B cell (primary cell): ENCODE measurements at regions not wholly inside any gene's neighbourhood (a gene's known extent, or its start where the extent isn't known, plus 50 kb on each side); places are given as distances from the start of the nearest gene placed in this dataset.

Experiments
- ATAC-seq: fragments of 200-7000 bp; cut with Tn5 transposase; one replicate; pipeline ENCODE4 v1.10.0; 2021; ENCODE audit warnings: low read depth, mild to moderate bottlenecking, moderate number of reproducible peaks, moderate library complexity
- CTCF ChIA-PET: fragments of 350-600 bp; sonication (Branson Sonifier 250); formaldehyde crosslinking; loops from one replicate; lab custom pipeline; 2021; ENCODE audit warnings: antibody characterized with exemption, inconsistent platforms; lab: Charles Lee
- POLR2A ChIA-PET: fragments of 350-600 bp; sonication (Branson Sonifier 250); formaldehyde crosslinking; loops from one replicate; lab custom pipeline; 2021; ENCODE audit warnings: antibody characterized with exemption; lab: Charles Lee
- DNase-seq: peaks from one replicate; pipeline ENCODE4 v3.0.0; 2013
- H2AFZ ChIP-seq: 2 replicates; pipeline ENCODE4 v1.6.1; 2012; ENCODE audit warnings: mild to moderate bottlenecking, low read depth, low read length; ENCODE audit not compliant: insufficient read depth, poor library complexity, severe bottlenecking
- H3K27ac ChIP-seq, 2 donors: 1 replicate in 1 of 2; 2 replicates in 1 of 2; pipeline ENCODE4 v1.5.1; 2012 to 2013; ENCODE audit warnings: low read length in 2 of 2, mild to moderate bottlenecking in 2 of 2, moderate library complexity in 1 of 2
- H3K27me3 ChIP-seq, 4 experiments: fragments of 200-600 bp in 1 of 4; sonication (generic) in 1 of 4; replicated peaks in 1 of 4; 1 replicate in 2 of 4; 2 replicates in 2 of 4; pipeline versions ENCODE4 v1.6.1 to v1.7.0; 2013 to 2016; ENCODE audit warnings: low read length in 3 of 4, mild to moderate bottlenecking in 2 of 4, mixed read lengths in 1 of 4, moderate library complexity in 1 of 4; ENCODE audit not compliant: insufficient read depth in 4 of 4, control insufficient read depth in 3 of 4; ENCODE audit errors: control extremely low read depth in 1 of 4
- H3K36me3 ChIP-seq, 2 experiments: replicated peaks in 1 of 2; 1 replicate in 1 of 2; 2 replicates in 1 of 2; pipeline versions ENCODE4 v1.6.1 to v1.7.1; 2013; ENCODE audit warnings: low read length in 1 of 2; ENCODE audit not compliant: insufficient read depth in 2 of 2, control insufficient read depth in 1 of 2; ENCODE audit errors: control extremely low read depth in 1 of 2, extremely low read depth in 1 of 2
- H3K4me1 ChIP-seq, 2 donors: fragments of 200-600 bp in 1 of 2; sonication (generic) in 1 of 2; 1 replicate in 1 of 2; 2 replicates in 1 of 2; pipeline versions ENCODE4 v1.5.1 to v1.6.1; 2013 to 2017; ENCODE audit warnings: low read length in 2 of 2; ENCODE audit not compliant: control insufficient read depth in 2 of 2, insufficient read depth in 2 of 2
- H3K4me2 ChIP-seq: replicated peaks from 2 replicates; pipeline ENCODE3; 2012; ENCODE audit warnings: mild to moderate bottlenecking, low read depth, low read length; ENCODE audit not compliant: poor library complexity, severe bottlenecking
- H3K4me3 ChIP-seq, 5 experiments: fragments of 200-600 bp in 1 of 5; sonication (generic) in 1 of 5; 1 replicate in 3 of 5; 2 replicates in 2 of 5; pipeline versions ENCODE4 v1.5.1 to v1.7.0; 2011 to 2016; ENCODE audit warnings: low read length in 4 of 5, mild to moderate bottlenecking in 4 of 5, low read depth in 2 of 5, control low read depth in 1 of 5, moderate library complexity in 1 of 5; ENCODE audit not compliant: insufficient read depth in 1 of 5; ENCODE audit errors: control extremely low read depth in 1 of 5, extremely low read depth in 1 of 5
- H3K79me2 ChIP-seq: fragments of 200-600 bp; sonication (generic); one replicate; pipeline ENCODE4 v1.6.0; 2016; ENCODE audit warnings: low read length; ENCODE audit not compliant: control insufficient read depth, insufficient read depth
- H3K9ac ChIP-seq: fragments of 200-600 bp; sonication (generic); 2 replicates; pipeline ENCODE4 v1.6.1; 2017; ENCODE audit warnings: mild to moderate bottlenecking, low read length, moderate library complexity
- H3K9me3 ChIP-seq, 3 donors: one replicate each; pipeline versions ENCODE4 v1.6.1 to v1.7.1; 2013; ENCODE audit warnings: low read length in 2 of 3; ENCODE audit not compliant: control insufficient read depth in 2 of 3, insufficient read depth in 1 of 3; ENCODE audit errors: control extremely low read depth in 1 of 3
- H4K20me1 ChIP-seq: 2 replicates; pipeline ENCODE4 v1.6.0; 2012; ENCODE audit warnings: mild to moderate bottlenecking, low read length; ENCODE audit not compliant: insufficient read depth, control insufficient read depth, poor library complexity, severe bottlenecking
- H3K27ac Mint-ChIP-seq: one replicate; pipeline ENCODE4 v1.8.0; 2021; ENCODE audit warnings: mixed read lengths
- H3K27me3 Mint-ChIP-seq: one replicate; pipeline ENCODE4 v1.8.0; 2021; ENCODE audit warnings: mixed read lengths
- H3K4me1 Mint-ChIP-seq: one replicate; pipeline ENCODE4 v1.8.0; 2021; ENCODE audit warnings: mixed read lengths
- H3K4me3 Mint-ChIP-seq: one replicate; pipeline ENCODE4 v1.8.0; 2021; ENCODE audit warnings: mixed read lengths
- H3K9me3 Mint-ChIP-seq: one replicate; pipeline ENCODE4 v1.8.0; 2022; ENCODE audit warnings: mixed read lengths; ENCODE audit not compliant: insufficient read depth
- CTCF ChIP-seq: fragments of 200-600 bp; IDR thresholded peaks from one replicate; pipeline ENCODE4 v1.8.0; 2022; ENCODE audit warnings: antibody characterized with exemption, mild to moderate bottlenecking
- EZH2 ChIP-seq: IDR thresholded peaks from 2 replicates; pipeline ENCODE4 v1.6.1; 2012; ENCODE audit warnings: borderline replicate concordance, low read depth, mild to moderate bottlenecking, moderate library complexity, low read length; ENCODE audit not compliant: insufficient read depth, poor library complexity, severe bottlenecking
- WGBS: methylation state at CpG from one replicate; pipeline ENCODE4 v1.1.5; 2013; ENCODE audit warnings: missing lambda C conversion rate; ENCODE audit not compliant: insufficient coverage; 5-methylcytosine and 5-hydroxymethylcytosine counted together
- intact Hi-C: fragments of 100-400 bp; cut with micrococcal nuclease; formaldehyde crosslinking; loops from one replicate; pipeline ENCODE4 v1.10.0; 2022

GRCh38 chr5:96250782-96251181 lies 182.3 kb downstream of the PCSK1 start:
- no peak for DNase-seq
- Histone ChIP-seq H3K4me1 (no peaks in the 10 kb centered on the region), H3K4me2 (no peak overlapping the region), H3K36me3 (no peaks in the 10 kb centered on the region), H3K4me3 (no peak overlapping the region), H3K79me2 (no peaks in the 10 kb centered on the region), H3K27ac (no peak overlapping the region), H3K9me3 (no peaks in the 10 kb centered on the region), H3K27me3 (no peaks in the 10 kb centered on the region), H4K20me1 (no peaks in the 10 kb centered on the region), H2AFZ (no peak overlapping the region), H3K9ac (no peak overlapping the region)
- Mint-ChIP-seq H3K27ac (no peak overlapping the region), H3K4me3 (no peak overlapping the region), H3K4me1 (no peaks in the 10 kb centered on the region), H3K27me3 (peaks cover 6% of the 10 kb centered on the region), H3K9me3 (no peaks in the 10 kb centered on the region)
- TF ChIP-seq EZH2: no peak
- TF ChIP-seq CTCF: no peak
- ATAC-seq: no peak
- intact Hi-C loops: no loop called here
- POLR2A ChIA-PET: no interaction called here
- CTCF ChIA-PET: no interaction called here
- 86% methylated on average over 1 of the region's 2 CpGs for WGBS

DNA sequence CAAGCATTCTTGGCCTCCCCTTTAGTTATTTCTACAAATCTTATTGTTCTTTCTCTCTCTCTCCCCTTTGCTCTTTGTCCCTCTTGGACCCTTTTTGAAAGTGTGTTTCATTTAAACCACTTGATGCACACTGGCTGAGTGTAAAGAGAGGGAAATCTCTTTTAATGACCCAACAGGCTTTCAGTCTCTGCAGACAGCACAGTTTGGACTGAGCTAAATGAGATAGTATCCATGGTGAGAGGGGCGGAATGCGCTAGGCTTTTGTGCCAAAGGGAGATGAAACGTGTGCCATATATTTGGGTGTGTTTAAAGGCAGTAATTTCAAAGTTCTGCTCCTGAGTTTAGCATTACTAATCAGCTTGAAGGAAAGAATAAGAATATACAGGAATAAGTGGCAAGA lies 184.9 kb downstream of the PCSK1 start:
- TF ChIP-seq EZH2 (no peak), CTCF (no peak)
- intact Hi-C loops: no loop called here

More for the DNA sequence above, 184.9 kb downstream of the PCSK1 start:
- Histone ChIP-seq H3K4me3 (no peak overlapping the region), H3K9me3 (no peaks in the 10 kb centered on the region), H3K36me3 (no peaks in the 10 kb centered on the region), H3K27ac (no peak overlapping the region), H3K79me2 (no peaks in the 10 kb centered on the region), H3K4me1 (no peaks in the 10 kb centered on the region), H3K4me2 (no peak overlapping the region), H2AFZ (no peak overlapping the region), H3K27me3 (no peaks in the 10 kb centered on the region), H3K9ac (no peak overlapping the region), H4K20me1 (no peaks in the 10 kb centered on the region)
- Mint-ChIP-seq H3K9me3 (no peaks in the 10 kb centered on the region), H3K4me3 (no peak overlapping the region), H3K27me3 (peaks cover 10% of the 10 kb centered on the region), H3K4me1 (no peaks in the 10 kb centered on the region), H3K27ac (no peak overlapping the region)
- ATAC-seq (no peak), DNase-seq (no peak)
- ChIA-PET CTCF (no interaction called here), POLR2A (no interaction called here)
- 93% methylated on average over 3 of the region's 3 CpGs for WGBS
